OCI-LY1 (cell line): ENCODE measurements at regions not wholly inside any gene's neighbourhood (a gene's known extent, or its start where the extent isn't known, plus 50 kb on each side); places are given as distances from the start of the nearest gene placed in this dataset.

Source experiments
- H2AFZ ChIP-seq: fragments of 200-600 bp; sonication (generic), shearing (Covaris generic); 2 replicates; pipeline ENCODE4 v1.6.0; 2014; ENCODE audit warnings: antibody characterized with exemption, mild to moderate bottlenecking, low read length
- H3F3A ChIP-seq: fragments of 200-600 bp; sonication (generic), shearing (Covaris generic); 2 replicates; pipeline ENCODE4 v1.6.0; 2014; ENCODE audit warnings: mild to moderate bottlenecking, antibody characterized with exemption, low read length, moderate library complexity; ENCODE audit not compliant: insufficient read depth
- H3K27ac ChIP-seq: fragments of 200-600 bp; sonication (generic); 2 replicates; pipeline ENCODE4 v1.5.1; 2014; ENCODE audit warnings: low read length, mixed run types, mild to moderate bottlenecking, low read depth; ENCODE audit not compliant: poor library complexity, severe bottlenecking
- H3K27me3 ChIP-seq: fragments of 200-600 bp; sonication (generic); 2 replicates; pipeline ENCODE4 v1.6.0; 2014; ENCODE audit warnings: antibody characterized with exemption, mild to moderate bottlenecking, low read length, moderate library complexity; ENCODE audit not compliant: insufficient read depth
- H3K36me3 ChIP-seq: fragments of 200-600 bp; sonication (generic); 2 replicates; pipeline ENCODE4 v1.6.1; 2014; ENCODE audit warnings: mild to moderate bottlenecking, antibody characterized with exemption, low read length, moderate library complexity, mixed read lengths; ENCODE audit not compliant: insufficient read depth
- H3K4me1 ChIP-seq: fragments of 200-600 bp; sonication (generic); 2 replicates; pipeline ENCODE4 v1.5.1; 2014; ENCODE audit warnings: mild to moderate bottlenecking, low read length, moderate library complexity; ENCODE audit not compliant: insufficient read depth, severe bottlenecking
- H3K4me2 ChIP-seq: fragments of 200-600 bp; sonication (generic), shearing (Covaris generic); 2 replicates; pipeline ENCODE4 v1.6.1; 2014; ENCODE audit warnings: low read length
- H3K4me3 ChIP-seq: fragments of 200-600 bp; sonication (generic); 2 replicates; pipeline ENCODE4 v1.5.1; 2014; ENCODE audit warnings: low read length, low read depth, mild to moderate bottlenecking, mixed read lengths; ENCODE audit not compliant: poor library complexity, severe bottlenecking
- H3K79me2 ChIP-seq: fragments of 200-600 bp; shearing (Covaris generic); 2 replicates; pipeline ENCODE4 v1.6.1; 2016; ENCODE audit warnings: mixed run types, low read length, mixed read lengths; ENCODE audit not compliant: insufficient read depth
- H3K9ac ChIP-seq: fragments of 200-600 bp; sonication (generic), shearing (Covaris generic); 2 replicates; pipeline ENCODE4 v1.6.1; 2014; ENCODE audit warnings: mild to moderate bottlenecking, low read length, mixed read lengths
- H3K9me2 ChIP-seq: fragments of 200-600 bp; sonication (generic), shearing (Covaris generic); 2 replicates; pipeline ENCODE4 v1.6.1; 2014; ENCODE audit warnings: low read depth, mild to moderate bottlenecking, low read length, mixed read lengths
- H3K9me3 ChIP-seq: fragments of 200-600 bp; shearing (Covaris generic); 2 replicates; pipeline ENCODE4 v1.6.1; 2014; ENCODE audit warnings: low read length, mixed read lengths
- H4K20me1 ChIP-seq: fragments of 200-600 bp; sonication (generic), shearing (Covaris generic); 2 replicates; pipeline ENCODE4 v1.6.0; 2016; ENCODE audit warnings: mild to moderate bottlenecking, low read length; ENCODE audit not compliant: insufficient read depth
- EZH2 ChIP-seq: fragments of 200-600 bp; sonication (generic), shearing (Covaris generic); IDR thresholded peaks from 2 replicates; pipeline ENCODE4 v1.8.0; 2017; ENCODE audit warnings: borderline replicate concordance, mixed run types, mild to moderate bottlenecking, antibody characterized with exemption, low read length, moderate library complexity, mixed read lengths
- TF ChIP-seq, protein P1 (sequence below): fragments of 200-600 bp; sonication (generic), shearing (Covaris generic); IDR thresholded peaks from 2 replicates; pipeline ENCODE4 v1.5.1; 2017; ENCODE audit warnings: mild to moderate bottlenecking, antibody characterized with exemption, low read length, moderate library complexity, mixed read lengths

DNA sequence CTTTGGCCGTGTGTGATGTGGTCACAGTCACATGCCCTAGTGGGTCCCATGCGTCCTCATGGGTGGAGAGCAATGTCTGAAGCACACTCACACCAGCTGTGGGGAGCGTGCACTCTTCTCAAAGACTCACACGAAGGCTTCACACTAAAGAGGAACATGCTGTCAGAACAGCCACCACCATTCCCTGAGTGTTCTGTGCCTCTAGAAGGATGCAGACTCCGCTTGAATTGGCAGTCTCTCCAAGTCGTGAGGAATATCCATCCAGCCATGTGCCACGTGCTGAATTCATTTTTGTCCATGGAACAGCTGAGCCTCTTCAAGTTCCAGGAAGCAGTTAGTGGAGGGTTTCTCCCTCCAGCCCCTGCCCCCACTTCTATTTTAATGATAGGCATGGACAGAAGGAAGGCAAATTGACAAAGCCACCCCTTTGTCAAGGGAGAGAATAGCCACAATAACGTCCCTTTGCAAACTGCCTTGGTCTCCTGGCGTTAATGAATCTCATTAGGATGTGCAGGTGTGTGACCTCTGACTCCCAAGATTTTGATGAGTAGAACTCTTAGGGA is 464.3 kb upstream of the ID2 start:
- Histone ChIP-seq H3K79me2 (no peaks in the 10 kb centered on the region), H4K20me1 (no peaks in the 10 kb centered on the region), H3K9me2 (no peaks in the 10 kb centered on the region), H3K9me3 (no peaks in the 10 kb centered on the region), H3K4me1 (peaks cover 21% of the 10 kb centered on the region), H3K27ac (no peak overlapping the region), H3F3A (no peaks in the 10 kb centered on the region), H3K4me3 (no peak overlapping the region), H3K4me2 (no peak overlapping the region), H3K36me3 (no peaks in the 10 kb centered on the region), H3K9ac (no peak overlapping the region), H3K27me3 (no peaks in the 10 kb centered on the region), H2AFZ (no peak overlapping the region)
- no peak for TF ChIP-seq EZH2
- TF ChIP-seq, protein P1, sequence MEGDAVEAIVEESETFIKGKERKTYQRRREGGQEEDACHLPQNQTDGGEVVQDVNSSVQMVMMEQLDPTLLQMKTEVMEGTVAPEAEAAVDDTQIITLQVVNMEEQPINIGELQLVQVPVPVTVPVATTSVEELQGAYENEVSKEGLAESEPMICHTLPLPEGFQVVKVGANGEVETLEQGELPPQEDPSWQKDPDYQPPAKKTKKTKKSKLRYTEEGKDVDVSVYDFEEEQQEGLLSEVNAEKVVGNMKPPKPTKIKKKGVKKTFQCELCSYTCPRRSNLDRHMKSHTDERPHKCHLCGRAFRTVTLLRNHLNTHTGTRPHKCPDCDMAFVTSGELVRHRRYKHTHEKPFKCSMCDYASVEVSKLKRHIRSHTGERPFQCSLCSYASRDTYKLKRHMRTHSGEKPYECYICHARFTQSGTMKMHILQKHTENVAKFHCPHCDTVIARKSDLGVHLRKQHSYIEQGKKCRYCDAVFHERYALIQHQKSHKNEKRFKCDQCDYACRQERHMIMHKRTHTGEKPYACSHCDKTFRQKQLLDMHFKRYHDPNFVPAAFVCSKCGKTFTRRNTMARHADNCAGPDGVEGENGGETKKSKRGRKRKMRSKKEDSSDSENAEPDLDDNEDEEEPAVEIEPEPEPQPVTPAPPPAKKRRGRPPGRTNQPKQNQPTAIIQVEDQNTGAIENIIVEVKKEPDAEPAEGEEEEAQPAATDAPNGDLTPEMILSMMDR: no peak

DNA sequence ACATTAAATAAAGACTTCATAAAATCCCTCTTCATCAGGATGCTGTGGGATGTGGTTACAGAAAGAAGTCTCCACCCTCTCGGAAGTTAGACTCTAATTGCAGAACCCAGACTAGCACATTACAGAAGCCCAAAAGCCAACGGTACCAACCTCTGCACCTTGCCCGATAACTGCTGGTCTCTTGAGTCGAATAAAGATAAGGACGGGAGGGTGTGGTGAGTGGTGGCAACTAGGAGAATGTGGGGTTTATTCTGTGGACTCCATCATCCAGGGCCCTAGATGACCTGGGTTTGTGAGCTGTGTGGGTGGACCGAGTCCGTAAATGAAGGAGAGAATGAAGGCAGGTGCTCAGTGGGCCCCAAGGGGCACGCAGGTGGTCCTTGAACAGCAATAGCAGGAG is 462.8 kb upstream of the ID2 start:
- no peak overlapping the region for H3K9ac ChIP-seq
- no peak for TF ChIP-seq EZH2
- TF ChIP-seq, protein P1: no peak
- H3K27me3 ChIP-seq: no peaks in the 10 kb centered on the region
- no peaks in the 10 kb centered on the region for H3K9me2 ChIP-seq
- H3K4me3 ChIP-seq: no peak overlapping the region
- H3K9me3 ChIP-seq: no peaks in the 10 kb centered on the region
- no peaks in the 10 kb centered on the region for H4K20me1 ChIP-seq
- no peak overlapping the region for H2AFZ ChIP-seq
- no peaks in the 10 kb centered on the region for H3K36me3 ChIP-seq
- H3K79me2 ChIP-seq: no peaks in the 10 kb centered on the region
- no peaks in the 10 kb centered on the region for H3F3A ChIP-seq
- H3K4me2 ChIP-seq: no peak overlapping the region
- no peak overlapping the region for H3K27ac ChIP-seq
- peaks cover 21% of the 10 kb centered on the region for H3K4me1 ChIP-seq

DNA sequence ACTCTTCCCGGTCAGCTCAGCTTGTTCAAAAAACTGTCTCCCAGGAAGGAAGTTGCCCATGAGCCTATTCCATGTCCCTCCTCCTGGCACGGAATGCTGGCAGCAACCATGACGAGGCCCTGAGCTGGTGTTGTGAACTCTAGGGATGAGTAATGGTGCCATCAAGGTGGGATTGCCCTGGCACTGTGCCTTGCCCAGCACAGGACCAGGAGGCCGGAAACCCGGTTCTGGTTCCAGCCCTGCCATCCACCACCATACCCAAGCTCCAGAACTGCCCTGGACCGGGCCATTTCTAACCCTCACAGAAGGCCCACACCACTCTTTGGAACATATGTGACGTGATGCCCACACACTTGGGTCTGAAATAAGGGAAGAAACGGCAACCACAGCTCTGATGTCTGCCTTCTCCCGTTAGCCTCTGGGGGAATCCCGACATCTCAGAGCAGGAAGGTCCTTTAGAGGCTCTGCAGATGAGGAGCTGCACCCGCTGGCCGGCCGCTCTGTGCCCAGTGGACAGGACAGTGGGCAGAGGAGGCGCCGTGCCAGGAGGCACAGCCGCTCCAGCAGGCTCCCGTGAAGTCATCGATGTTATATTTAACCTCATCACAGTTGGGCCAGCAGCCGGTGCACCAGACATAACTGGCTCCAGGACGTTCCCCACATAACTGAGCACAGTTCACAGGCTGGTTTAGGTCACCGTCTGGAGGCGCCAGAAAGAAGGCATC is 462.1 kb upstream of the ID2 start:
- TF ChIP-seq EZH2: no peak
- TF ChIP-seq, protein P1: no peak
- H3K9me2 ChIP-seq: no peaks in the 10 kb centered on the region
- no peak overlapping the region for H3K27ac ChIP-seq
- no peak overlapping the region for H3K9ac ChIP-seq
- H3K4me3 ChIP-seq: no peak overlapping the region
- no peaks in the 10 kb centered on the region for H3K36me3 ChIP-seq
- no peaks in the 10 kb centered on the region for H3F3A ChIP-seq
- no peak overlapping the region for H2AFZ ChIP-seq
- H3K79me2 ChIP-seq: no peaks in the 10 kb centered on the region
- no peak overlapping the region for H3K4me2 ChIP-seq
- no peaks in the 10 kb centered on the region for H4K20me1 ChIP-seq
- peaks cover 21% of the 10 kb centered on the region for H3K4me1 ChIP-seq
- no peaks in the 10 kb centered on the region for H3K9me3 ChIP-seq
- H3K27me3 ChIP-seq: no peaks in the 10 kb centered on the region
